Upper lobe of left lung (tissue), 4 donors: ENCODE measurements at regions not wholly inside any gene's neighbourhood (a gene's known extent, or its start where the extent isn't known, plus 50 kb on each side); places are given as distances from the start of the nearest gene placed in this dataset.

Experiments used
- EP300 ChIP-seq, 4 donors: sonication (generic); formaldehyde crosslinking; IDR thresholded peaks; one replicate each; pipeline ENCODE4 v1.5.1; 2017; ENCODE audit warnings: antibody characterized with exemption in 4 of 4, control low read depth in 2 of 4
- POLR2A ChIP-seq, 4 donors: fragments of 450-650 bp; IDR thresholded peaks; one replicate each; pipeline ENCODE4 v1.5.1; 2016 to 2017; ENCODE audit warnings: antibody characterized with exemption in 4 of 4, mild to moderate bottlenecking in 2 of 4
- POLR2AphosphoS5 ChIP-seq, 2 donors: sonication (generic); formaldehyde crosslinking; IDR thresholded peaks; one replicate each; pipeline ENCODE4 v1.5.1; 2017; ENCODE audit warnings: antibody characterized with exemption in 2 of 2
- TF ChIP-seq, protein P1 (sequence below), 6 experiments: fragments of 450-650 bp in 4 of 6; fragments of 200-600 bp in 2 of 6; sonication (generic) in 2 of 6; IDR thresholded peaks; one replicate each; pipeline ENCODE4 v1.5.1; 2016 to 2019; ENCODE audit warnings: antibody characterized with exemption in 6 of 6

GRCh38 chr7:155382802-155383171, 75.1 kb upstream of the EN2 start:
- TF ChIP-seq, protein P1, sequence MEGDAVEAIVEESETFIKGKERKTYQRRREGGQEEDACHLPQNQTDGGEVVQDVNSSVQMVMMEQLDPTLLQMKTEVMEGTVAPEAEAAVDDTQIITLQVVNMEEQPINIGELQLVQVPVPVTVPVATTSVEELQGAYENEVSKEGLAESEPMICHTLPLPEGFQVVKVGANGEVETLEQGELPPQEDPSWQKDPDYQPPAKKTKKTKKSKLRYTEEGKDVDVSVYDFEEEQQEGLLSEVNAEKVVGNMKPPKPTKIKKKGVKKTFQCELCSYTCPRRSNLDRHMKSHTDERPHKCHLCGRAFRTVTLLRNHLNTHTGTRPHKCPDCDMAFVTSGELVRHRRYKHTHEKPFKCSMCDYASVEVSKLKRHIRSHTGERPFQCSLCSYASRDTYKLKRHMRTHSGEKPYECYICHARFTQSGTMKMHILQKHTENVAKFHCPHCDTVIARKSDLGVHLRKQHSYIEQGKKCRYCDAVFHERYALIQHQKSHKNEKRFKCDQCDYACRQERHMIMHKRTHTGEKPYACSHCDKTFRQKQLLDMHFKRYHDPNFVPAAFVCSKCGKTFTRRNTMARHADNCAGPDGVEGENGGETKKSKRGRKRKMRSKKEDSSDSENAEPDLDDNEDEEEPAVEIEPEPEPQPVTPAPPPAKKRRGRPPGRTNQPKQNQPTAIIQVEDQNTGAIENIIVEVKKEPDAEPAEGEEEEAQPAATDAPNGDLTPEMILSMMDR (IDR thresholded peaks at IDR 0.05) = no peak
- TF ChIP-seq POLR2AphosphoS5 (IDR thresholded peaks at IDR 0.05) (no peak), EP300 (IDR thresholded peaks at IDR 0.05) (no peak), POLR2A (IDR thresholded peaks at IDR 0.05) (no peak)
